HK-2 (cell line): ENCODE measurements at regions not wholly inside any gene's neighbourhood (a gene's known extent, or its start where the extent isn't known, plus 50 kb on each side); places are given as distances from the start of the nearest gene placed in this dataset.
"Not testable (repeated sequence)": the region's sequence is repeated elsewhere in the genome, so short reads cannot be mapped to it uniquely, and the experiment has no call there.

ENCODE experiments used
- DNase-seq: peaks from one replicate; pipeline ENCODE4 v3.0.0-alpha.2; 2018; ENCODE audit not compliant: unreplicated experiment

- peak; percentile 4 for DNase-seq
Observed at GRCh38 chr16:21363550-21364223, 85.6 kb upstream of the CRYM start.

GRCh38 chr16:21361612-21362227 is 83.6 kb upstream of the CRYM start:
- DNase-seq, result not testable (repeated sequence)

GRCh38 chr16:21361045-21361444 is 83.0 kb upstream of the CRYM start:
- DNase-seq, result not testable (repeated sequence)

- not testable (repeated sequence) for DNase-seq
Observed at GRCh38 chr16:21359513-21359912, 81.4 kb upstream of the CRYM start.

- not testable (repeated sequence) for DNase-seq
Observed at GRCh38 chr16:21358261-21358795, 80.2 kb upstream of the CRYM start.

- not testable (repeated sequence) for DNase-seq
Observed at GRCh38 chr16:21356308-21356707, 78.2 kb upstream of the CRYM start.

- DNase-seq, result not testable (repeated sequence)
Observed at GRCh38 chr16:21351433-21351832, 73.3 kb upstream of the CRYM start.

- not testable (repeated sequence) for DNase-seq
Observed at GRCh38 chr16:21350851-21351250, 72.8 kb upstream of the CRYM start.

- DNase-seq, result not testable (repeated sequence)
Observed at GRCh38 chr16:21349336-21349735, 71.2 kb upstream of the CRYM start.

- DNase-seq, result not testable (repeated sequence)
Observed at GRCh38 chr16:21348815-21349214, 70.7 kb upstream of the CRYM start.

- DNase-seq, result not testable (repeated sequence)
Observed at GRCh38 chr16:21347538-21347937, 69.4 kb upstream of the CRYM start.

GRCh38 chr16:21346756-21347491 is 68.8 kb upstream of the CRYM start:
- DNase-seq, result not testable (repeated sequence)

GRCh38 chr16:21344361-21344912 is 66.3 kb upstream of the CRYM start:
- DNase-seq, result not testable (repeated sequence)

GRCh38 chr16:21341101-21341500 is 63.0 kb upstream of the CRYM start:
- DNase-seq, result no peak

GRCh38 chr16:21339941-21340340 is 61.9 kb upstream of the CRYM start:
- no peak for DNase-seq

- no peak for DNase-seq
Observed at GRCh38 chr16:21339269-21339641, 61.2 kb upstream of the CRYM start.

- no peak for DNase-seq
Observed at GRCh38 chr16:21338537-21339268, 60.6 kb upstream of the CRYM start.

GRCh38 chr16:21336231-21336630 is 58.1 kb upstream of the CRYM start:
- no peak for DNase-seq

- not testable (repeated sequence) for DNase-seq
Observed at GRCh38 chr16:21334188-21335146, 56.4 kb upstream of the CRYM start.

GRCh38 chr16:21333683-21334082 is 55.6 kb upstream of the CRYM start:
- not testable (repeated sequence) for DNase-seq
